Cardiac fibroblast (primary cell): ENCODE measurements at regions not wholly inside any gene's neighbourhood (a gene's known extent, or its start where the extent isn't known, plus 50 kb on each side); places are given as distances from the start of the nearest gene placed in this dataset.
A peak's percentile ranks its signal among the peaks of the same experiment; 100 is the strongest.

Experiments used
- DNase-seq, 2 donors: peaks; one replicate each; pipeline versions ENCODE4 v3.0.0 to v3.0.0-alpha.2; 2010; ENCODE audit warnings: low read depth in 2 of 2
- H3K4me3 ChIP-seq, 2 donors: replicated peaks in 1 of 2; 1 replicate in 1 of 2; 2 replicates in 1 of 2; pipeline ENCODE4 v1.5.1; 2011; ENCODE audit warnings: low read depth in 2 of 2, low read length in 2 of 2, mild to moderate bottlenecking in 2 of 2, moderate library complexity in 1 of 2
- CTCF ChIP-seq: IDR thresholded peaks from one replicate; pipeline ENCODE4 v1.5.1; 2011; ENCODE audit warnings: low read depth, mild to moderate bottlenecking, low read length, inconsistent platforms

- H3K4me3 ChIP-seq: no peak overlapping the region
- no peak for TF ChIP-seq CTCF
- DNase-seq: no peak
Observed at GRCh38 chr2:122267947-122268346, 512.5 kb downstream of the TSN start.

- TF ChIP-seq CTCF: no peak
- no peak overlapping the region for H3K4me3 ChIP-seq
- no peak for DNase-seq
Observed at GRCh38 chr2:122273785-122274419, 518.5 kb downstream of the TSN start.

- TF ChIP-seq CTCF: no peak
- no peak overlapping the region for H3K4me3 ChIP-seq
- no peak for DNase-seq
Observed at GRCh38 chr2:122277956-122278355, 522.5 kb downstream of the TSN start.

GRCh38 chr2:122300758-122301157, 545.3 kb downstream of the TSN start:
- peak; percentile 1 to 32 for DNase-seq
- peak; percentile 25 for TF ChIP-seq CTCF
- H3K4me3 ChIP-seq: no peak overlapping the region

- H3K4me3 ChIP-seq: no peak overlapping the region
- no peak for TF ChIP-seq CTCF
- DNase-seq: no peak
Observed at GRCh38 chr2:122307763-122308162, 552.3 kb downstream of the TSN start.

- TF ChIP-seq CTCF: no peak
- DNase-seq: peak; percentile 22 to 45
- no peak overlapping the region for H3K4me3 ChIP-seq
Observed at GRCh38 chr2:122315306-122315705, 559.9 kb downstream of the TSN start.
